GM23338 (cell line): ENCODE measurements at regions not wholly inside any gene's neighbourhood (a gene's known extent, or its start where the extent isn't known, plus 50 kb on each side); places are given as distances from the start of the nearest gene placed in this dataset.

Experiments
- ATAC-seq: fragments of 200-7000 bp; cut with Tn5 transposase; 3 replicates; pipeline ENCODE4 v1.9.1; 2020
- DNase-seq: peaks from one replicate; pipeline ENCODE4 v3.0.0-alpha.2; 2015; ENCODE audit warnings: low spot score
- H2AFZ ChIP-seq: fragments of 200-600 bp; sonication (generic); 2 replicates; pipeline ENCODE4 v1.8.0; 2016; ENCODE audit warnings: antibody characterized with exemption, mild to moderate bottlenecking, moderate library complexity
- H3F3A ChIP-seq: fragments of 200-600 bp; sonication (generic); replicated peaks from 2 replicates; pipeline ENCODE4 v1.8.0; 2017; ENCODE audit warnings: antibody characterized with exemption, mixed run types, low read depth
- H3K27ac ChIP-seq: fragments of 200-600 bp; sonication (generic); 2 replicates; pipeline ENCODE4 v1.6.1; 2016; ENCODE audit warnings: low read depth
- H3K27me3 ChIP-seq: fragments of 200-600 bp; sonication (generic); 2 replicates; pipeline ENCODE4 v1.8.0; 2016; ENCODE audit warnings: mild to moderate bottlenecking, mixed run types, moderate library complexity; ENCODE audit not compliant: insufficient read depth
- H3K36me3 ChIP-seq: fragments of 200-600 bp; sonication (generic); 2 replicates; pipeline ENCODE4 v1.8.0; 2016; ENCODE audit warnings: mild to moderate bottlenecking; ENCODE audit not compliant: insufficient read depth
- H3K4me1 ChIP-seq: fragments of 200-600 bp; sonication (generic); 2 replicates; pipeline ENCODE4 v1.8.0; 2016; ENCODE audit warnings: mild to moderate bottlenecking, moderate library complexity; ENCODE audit not compliant: insufficient read depth
- H3K4me2 ChIP-seq: fragments of 200-600 bp; sonication (generic); 2 replicates; pipeline ENCODE4 v1.7.1; 2017; ENCODE audit warnings: mixed run types
- H3K4me3 ChIP-seq: fragments of 200-600 bp; sonication (generic); 2 replicates; pipeline ENCODE4 v1.6.1; 2016; ENCODE audit warnings: mixed run types
- H3K79me2 ChIP-seq: fragments of 200-600 bp; sonication (generic); replicated peaks from 2 replicates; pipeline ENCODE4 v1.8.0; 2017; ENCODE audit warnings: mild to moderate bottlenecking; ENCODE audit not compliant: insufficient read depth
- H3K9me2 ChIP-seq: fragments of 200-600 bp; sonication (generic); 2 replicates; pipeline ENCODE4 v1.8.0; 2017; ENCODE audit not compliant: insufficient read depth
- H4K20me1 ChIP-seq: fragments of 200-600 bp; sonication (generic); replicated peaks from 2 replicates; pipeline ENCODE4 v1.8.0; 2017; ENCODE audit warnings: mild to moderate bottlenecking; ENCODE audit not compliant: insufficient read depth
- H3K27ac Mint-ChIP-seq: 2 replicates; pipeline ENCODE4 v1.8.0; 2020; ENCODE audit warnings: inconsistent platforms, mild to moderate bottlenecking, moderate library complexity, mixed read lengths
- H3K27me3 Mint-ChIP-seq: 3 replicates; pipeline ENCODE4 v1.8.0; 2022; ENCODE audit warnings: low read depth, mild to moderate bottlenecking, moderate library complexity, mixed read lengths, inconsistent platforms; ENCODE audit not compliant: insufficient read depth, poor library complexity
- H3K36me3 Mint-ChIP-seq: 3 replicates; pipeline ENCODE4 v1.8.0; 2021; ENCODE audit warnings: low read depth, mild to moderate bottlenecking, inconsistent platforms, moderate library complexity, mixed read lengths
- H3K4me1 Mint-ChIP-seq: 3 replicates; pipeline ENCODE4 v1.8.0; 2020; ENCODE audit warnings: mild to moderate bottlenecking, inconsistent platforms, mixed read lengths
- H3K4me3 Mint-ChIP-seq: 3 replicates; pipeline ENCODE4 v1.8.0; 2021; ENCODE audit warnings: moderate library complexity, mild to moderate bottlenecking, inconsistent platforms, mixed read lengths
- H3K9me3 Mint-ChIP-seq: 3 replicates; pipeline ENCODE4 v1.8.0; 2020; ENCODE audit warnings: moderate library complexity, mild to moderate bottlenecking, inconsistent platforms, mixed read lengths
- CREB1 ChIP-seq: fragments of 250-450 bp; sonication (Bioruptor Pico); IDR thresholded peaks from 2 replicates; pipeline ENCODE4 v1.5.0; 2020; ENCODE audit warnings: low read depth, mild to moderate bottlenecking, moderate library complexity
- CTCF ChIP-seq, 2 experiments: fragments of 200-600 bp in 1 of 2; sonication (generic) in 1 of 2; conservative IDR thresholded peaks; 2 replicates each; pipeline versions ENCODE4 v1.5.1 to v1.6.1; 2016 to 2017; ENCODE audit warnings: antibody characterized with exemption in 2 of 2, low read depth in 2 of 2, mild to moderate bottlenecking in 2 of 2, moderate library complexity in 1 of 2
- ETS1 ChIP-seq: IDR thresholded peaks from 2 replicates; pipeline ENCODE4 v1.6.1; 2016; ENCODE audit warnings: antibody characterized with exemption
- EZH2 ChIP-seq: fragments of 200-600 bp; sonication (generic); IDR thresholded peaks from one replicate; pipeline ENCODE4 v1.8.0; 2017; ENCODE audit warnings: antibody characterized with exemption, mild to moderate bottlenecking, low read depth; ENCODE audit not compliant: unreplicated experiment
- EZH2phosphoT487 ChIP-seq: fragments of 200-600 bp; sonication (generic); IDR thresholded peaks from one replicate; pipeline ENCODE4 v1.8.1; 2018; ENCODE audit warnings: antibody characterized with exemption; ENCODE audit not compliant: unreplicated experiment
- JUNB ChIP-seq: IDR thresholded peaks from one replicate; pipeline ENCODE4 v1.6.1; 2016; ENCODE audit warnings: antibody characterized with exemption; ENCODE audit not compliant: unreplicated experiment
- NANOG ChIP-seq: IDR thresholded peaks from 2 replicates; pipeline ENCODE4 v1.6.1; 2016; ENCODE audit warnings: antibody characterized with exemption, borderline replicate concordance
- POLR2AphosphoS5 ChIP-seq: IDR thresholded peaks from 2 replicates; pipeline ENCODE4 v1.6.1; 2016; ENCODE audit warnings: antibody characterized with exemption, low read depth
- REST ChIP-seq: IDR thresholded peaks from one replicate; pipeline ENCODE4 v1.6.1; 2018; ENCODE audit warnings: antibody characterized with exemption; ENCODE audit not compliant: unreplicated experiment
- STAT1 ChIP-seq: IDR thresholded peaks from one replicate; pipeline ENCODE4 v1.6.1; 2016; ENCODE audit warnings: antibody characterized with exemption; ENCODE audit not compliant: unreplicated experiment
- ZNF114 ChIP-seq: fragments of 250-450 bp; sonication (Bioruptor Pico); IDR thresholded peaks from 2 replicates; pipeline ENCODE4 v1.5.0; 2020; ENCODE audit warnings: mild to moderate bottlenecking, moderate library complexity
- ZNF462 ChIP-seq: fragments of 250-450 bp; sonication (Bioruptor Pico); IDR thresholded peaks from 2 replicates; pipeline ENCODE4 v1.5.0; 2020; ENCODE audit warnings: mild to moderate bottlenecking, moderate library complexity

- no peak for TF ChIP-seq CTCF (conservative IDR thresholded peaks at IDR 0.05; ENCODE audit: low read depth in 2 of 2)
- no peak for TF ChIP-seq NANOG
- TF ChIP-seq EZH2, result no peak
- no peak for TF ChIP-seq CREB1 (CRISPR knock-in tag)
- no peak for TF ChIP-seq ZNF462
- TF ChIP-seq EZH2phosphoT487, result no peak
- no peak for TF ChIP-seq POLR2AphosphoS5
Observed at GRCh38 chr6:168883410-168884049, 370.1 kb downstream of the THBS2 start (continued).

- no peak overlapping the region for H3K27ac ChIP-seq
- H3K79me2 ChIP-seq, result no peaks in the 10 kb centered on the region
- no peak overlapping the region for H3K27ac Mint-ChIP-seq
- peaks cover 14% of the 10 kb centered on the region for H3K27me3 Mint-ChIP-seq
- H3K36me3 Mint-ChIP-seq, result no peaks in the 10 kb centered on the region; the same call in 2 of the 3 replicates
- H3K9me3 Mint-ChIP-seq, result no peaks in the 10 kb centered on the region; the same call in 2 of the 3 replicates
- H3F3A ChIP-seq, result no peaks in the 10 kb centered on the region
- H3K4me1 Mint-ChIP-seq, result peaks cover 7% of the 10 kb centered on the region; the same call in 1 of the 3 replicates
- no peak overlapping the region for H3K4me3 ChIP-seq
- no peak overlapping the region for H3K4me2 ChIP-seq
- H3K4me3 Mint-ChIP-seq, result no peak overlapping the region
- no peaks in the 10 kb centered on the region for H4K20me1 ChIP-seq
- no peaks in the 10 kb centered on the region for H3K9me2 ChIP-seq
- ATAC-seq (no peak), DNase-seq (no peak)
- H3K27me3 ChIP-seq, result peaks cover 5% of the 10 kb centered on the region; the same call in 1 of the 2 replicates
- H2AFZ ChIP-seq, result no peak overlapping the region; the same call in 1 of the 2 replicates
- H3K36me3 ChIP-seq, result no peaks in the 10 kb centered on the region
- H3K4me1 ChIP-seq, result no peaks in the 10 kb centered on the region
- TF ChIP-seq JUNB (no peak), ZNF114 (no peak), EZH2phosphoT487 (no peak), STAT1 (no peak), REST (no peak), NANOG (no peak), EZH2 (no peak), CREB1 (CRISPR knock-in tag) (no peak), POLR2AphosphoS5 (no peak), ETS1 (no peak)
Observed at GRCh38 chr6:168880271-168880670, 373.4 kb downstream of the THBS2 start.
